RWPE1 (cell line): ENCODE measurements at regions not wholly inside any gene's neighbourhood (a gene's known extent, or its start where the extent isn't known, plus 50 kb on each side); places are given as distances from the start of the nearest gene placed in this dataset.
"Not testable (repeated sequence)": the region's sequence is repeated elsewhere in the genome, so short reads cannot be mapped to it uniquely, and the experiment has no call there.

Source experiments
- CTCF ChIA-PET: fragments of 350-600 bp; sonication (Branson Sonifier 250); formaldehyde crosslinking; extraction: SDS; loops from one replicate; lab custom pipeline; 2021; lab: Yijun Ruan, JAX
- POLR2A ChIA-PET: fragments of 400-600 bp; formaldehyde crosslinking; extraction: SDS; loops from one replicate; lab custom pipeline; 2020; ENCODE audit warnings: antibody characterized with exemption; ENCODE audit not compliant: low non-redundant PET; lab: Yijun Ruan, JAX
- DNase-seq: peaks from one replicate; pipeline ENCODE4 v3.0.0; 2012; ENCODE audit warnings: low spot score
- H3K27ac ChIP-seq: fragments of 450-650 bp; 2 replicates; pipeline ENCODE4 v1.5.1; 2017
- TF ChIP-seq, protein P1 (sequence below): fragments of 450-650 bp; conservative IDR thresholded peaks from 2 replicates; pipeline ENCODE4 v1.5.1; 2017; ENCODE audit warnings: low read depth, mild to moderate bottlenecking

DNA sequence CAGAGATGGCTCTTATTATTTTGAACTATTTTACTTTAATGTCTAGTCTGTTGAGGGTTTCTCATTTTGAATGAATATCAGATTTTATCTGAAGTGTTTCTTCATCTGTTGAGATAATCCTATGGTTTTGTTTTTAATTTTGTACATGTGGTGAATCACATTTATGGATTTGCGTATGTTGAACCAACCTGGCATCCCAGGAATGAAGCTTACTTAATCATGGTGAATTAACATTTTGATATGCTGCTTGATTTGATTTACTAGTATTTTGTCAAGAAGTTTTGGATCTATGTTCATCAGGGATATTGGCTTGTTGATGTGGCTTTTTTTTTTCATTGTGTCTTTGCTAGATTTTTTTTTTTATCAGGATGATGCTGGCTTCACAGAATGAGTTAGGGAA is 2390.9 kb downstream of the PCDH7 start:
- CTCF ChIA-PET: no interaction called here
- POLR2A ChIA-PET: no interaction called here
- TF ChIP-seq, protein P1, sequence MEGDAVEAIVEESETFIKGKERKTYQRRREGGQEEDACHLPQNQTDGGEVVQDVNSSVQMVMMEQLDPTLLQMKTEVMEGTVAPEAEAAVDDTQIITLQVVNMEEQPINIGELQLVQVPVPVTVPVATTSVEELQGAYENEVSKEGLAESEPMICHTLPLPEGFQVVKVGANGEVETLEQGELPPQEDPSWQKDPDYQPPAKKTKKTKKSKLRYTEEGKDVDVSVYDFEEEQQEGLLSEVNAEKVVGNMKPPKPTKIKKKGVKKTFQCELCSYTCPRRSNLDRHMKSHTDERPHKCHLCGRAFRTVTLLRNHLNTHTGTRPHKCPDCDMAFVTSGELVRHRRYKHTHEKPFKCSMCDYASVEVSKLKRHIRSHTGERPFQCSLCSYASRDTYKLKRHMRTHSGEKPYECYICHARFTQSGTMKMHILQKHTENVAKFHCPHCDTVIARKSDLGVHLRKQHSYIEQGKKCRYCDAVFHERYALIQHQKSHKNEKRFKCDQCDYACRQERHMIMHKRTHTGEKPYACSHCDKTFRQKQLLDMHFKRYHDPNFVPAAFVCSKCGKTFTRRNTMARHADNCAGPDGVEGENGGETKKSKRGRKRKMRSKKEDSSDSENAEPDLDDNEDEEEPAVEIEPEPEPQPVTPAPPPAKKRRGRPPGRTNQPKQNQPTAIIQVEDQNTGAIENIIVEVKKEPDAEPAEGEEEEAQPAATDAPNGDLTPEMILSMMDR: no peak
- H3K27ac ChIP-seq: no peak overlapping the region
- DNase-seq: no peak

DNA sequence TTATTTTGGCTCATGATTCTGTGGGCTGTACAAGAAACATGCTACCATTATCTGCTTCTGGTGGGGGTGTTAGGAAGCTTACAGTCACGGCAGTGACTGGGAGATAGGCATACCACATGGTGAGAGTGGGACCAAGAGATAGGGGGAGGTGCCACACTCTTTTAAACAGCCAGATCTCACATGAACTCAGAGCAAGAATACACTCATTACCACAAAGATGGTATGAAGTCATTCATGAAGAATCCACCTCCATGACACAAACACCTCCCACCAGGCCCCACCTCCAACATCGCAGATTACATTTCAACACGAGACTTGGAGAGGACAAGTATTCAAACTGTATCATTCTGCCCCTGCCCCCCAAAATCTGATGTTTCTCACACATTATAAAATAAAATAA is 2396.7 kb downstream of the PCDH7 start:
- TF ChIP-seq, protein P1: no peak
- ChIA-PET CTCF (interaction anchor here (0.6 kb wide), 1 partner anchor 354 kb away, joined by 3 read pairs; no protein-coding TSS in a partner anchor), POLR2A (no interaction called here)
- H3K27ac ChIP-seq: no peak overlapping the region
- DNase-seq: no peak

DNA sequence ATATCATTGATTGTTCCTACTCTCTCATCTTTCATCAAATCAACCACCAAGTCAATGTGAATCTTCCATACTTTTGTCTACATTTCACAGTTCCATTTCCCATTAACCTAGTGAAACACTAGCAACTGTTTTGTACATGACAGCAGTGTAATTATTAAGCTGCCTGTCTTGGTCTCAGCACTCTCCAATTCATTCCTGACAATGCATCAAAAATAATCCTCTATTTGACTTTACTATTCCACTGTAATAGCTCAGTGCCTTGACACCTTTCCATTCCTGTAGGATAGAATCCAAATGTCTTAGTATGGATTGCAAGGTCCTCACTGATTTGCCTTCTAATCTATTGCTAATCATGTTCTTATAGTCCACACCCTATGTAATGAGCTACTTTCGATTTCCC is 2405.8 kb downstream of the PCDH7 start:
- DNase-seq: no peak
- TF ChIP-seq, protein P1: no peak
- CTCF ChIA-PET: interaction anchor here (0.6 to 0.7 kb wide), 2 partner anchors 16 to 34 kb away, joined by 3 to 5 read pairs; no protein-coding TSS in a partner anchor
- POLR2A ChIA-PET: no interaction called here
- no peak overlapping the region for H3K27ac ChIP-seq

DNA sequence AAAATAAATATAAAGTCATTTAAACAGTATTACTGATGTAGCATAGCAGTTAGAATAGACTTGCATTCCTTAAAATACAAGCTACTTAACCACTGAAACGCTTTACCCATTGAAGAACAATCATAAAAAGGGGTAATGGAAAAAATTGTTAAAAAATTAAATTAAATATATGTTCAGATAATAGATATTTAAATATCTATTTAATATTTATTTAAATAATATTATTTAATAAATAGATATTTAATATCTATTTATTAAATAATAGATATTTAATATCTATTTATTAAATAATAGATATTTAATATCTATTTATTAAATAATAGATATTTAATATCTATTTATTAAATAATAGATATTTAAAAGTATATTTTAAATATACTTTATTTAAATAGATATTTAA is 2410.5 kb downstream of the PCDH7 start:
- CTCF ChIA-PET, H3K27ac ChIP-seq, DNase-seq, POLR2A ChIA-PET: not testable (repeated sequence)

DNA sequence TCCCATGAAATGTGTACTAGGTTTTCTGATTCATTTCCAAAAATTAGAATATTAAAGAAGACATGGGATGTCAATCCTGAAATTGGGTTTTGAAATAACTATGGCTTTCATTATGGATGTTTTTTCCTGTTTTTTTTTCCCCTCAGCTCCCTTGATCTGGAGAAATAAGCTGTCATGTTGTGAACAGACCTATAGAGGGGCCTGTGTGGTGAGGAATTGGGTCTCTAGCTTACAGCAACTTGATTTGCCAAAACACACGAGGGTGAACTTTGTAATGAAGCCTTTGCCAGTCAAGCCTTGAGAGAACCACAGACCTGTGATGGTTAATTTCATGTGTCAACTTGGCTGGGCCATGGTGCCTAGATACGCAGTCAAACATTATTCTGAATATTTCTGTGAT is 2413.6 kb downstream of the PCDH7 start:
- TF ChIP-seq, protein P1: no peak
- POLR2A ChIA-PET: no interaction called here
- H3K27ac ChIP-seq: no peak overlapping the region
- DNase-seq: no peak
- CTCF ChIA-PET: no interaction called here

DNA sequence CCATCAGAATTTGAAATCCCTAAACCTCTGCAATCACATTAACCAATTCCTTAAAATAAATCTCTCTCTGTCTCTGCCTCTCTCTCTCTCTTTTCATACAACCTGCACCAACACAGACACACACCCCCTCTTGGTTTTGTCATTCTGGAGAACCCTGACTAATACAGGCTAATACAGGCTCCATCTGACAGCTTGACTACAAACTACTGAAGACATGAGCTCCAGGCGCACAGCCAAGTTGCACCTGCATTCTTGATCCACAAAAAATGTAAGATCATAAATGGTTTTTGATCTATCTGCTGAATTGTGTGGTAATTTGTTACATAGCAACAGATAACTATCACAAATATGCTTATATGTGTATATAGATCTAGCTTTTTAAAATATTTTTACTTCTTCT is 2414.2 kb downstream of the PCDH7 start:
- no peak for DNase-seq
- POLR2A ChIA-PET: no interaction called here
- H3K27ac ChIP-seq: no peak overlapping the region
- CTCF ChIA-PET: no interaction called here
- TF ChIP-seq, protein P1: no peak

DNA sequence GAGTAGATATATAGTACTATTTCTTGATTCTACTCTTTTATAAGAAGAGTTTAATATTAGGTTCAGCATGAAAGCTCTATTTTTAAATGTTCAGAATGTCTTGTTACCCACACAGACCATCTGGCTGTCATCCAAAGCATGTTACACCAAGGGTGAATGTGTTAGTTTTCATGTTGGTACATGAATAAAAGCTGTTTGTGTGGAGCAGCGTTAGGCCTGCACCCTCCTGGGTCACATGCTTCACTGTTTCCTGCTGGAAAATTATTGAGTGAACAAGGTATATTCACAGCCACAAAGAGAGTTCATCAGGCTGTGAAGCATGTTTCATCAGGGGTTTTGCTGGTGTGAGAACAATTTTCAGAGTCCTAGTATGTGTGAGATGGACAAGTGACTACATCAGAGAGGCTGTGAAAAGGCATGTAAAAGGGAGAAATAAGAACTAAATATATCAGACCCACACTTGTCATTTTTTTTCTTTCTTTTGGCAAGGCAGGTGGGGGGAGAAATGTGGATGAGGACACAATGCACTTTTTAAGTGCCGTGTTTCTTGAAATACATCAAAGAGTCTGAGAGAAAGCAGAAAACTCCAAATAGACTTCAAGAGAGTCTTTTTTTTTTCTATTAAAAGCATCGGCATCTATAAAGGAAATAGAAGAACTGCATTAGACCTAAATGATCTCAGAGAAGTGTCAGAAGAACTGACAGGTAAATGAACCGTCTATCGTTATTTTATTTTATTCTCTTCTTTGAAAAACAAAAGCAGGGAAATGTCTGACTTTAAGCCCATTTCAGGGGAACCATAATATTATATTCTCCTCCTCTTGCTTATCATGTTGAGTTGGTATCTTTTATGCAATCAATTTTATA is 2429.7 kb downstream of the PCDH7 start:
- no peak overlapping the region for H3K27ac ChIP-seq
- TF ChIP-seq, protein P1: no peak
- no peak for DNase-seq
- ChIA-PET POLR2A (no interaction called here), CTCF (no interaction called here)
